HG03196 (cell line): ENCODE measurements at regions not wholly inside any gene's neighbourhood (a gene's known extent, or its start where the extent isn't known, plus 50 kb on each side); places are given as distances from the start of the nearest gene placed in this dataset.

ENCODE experiments used
- ATAC-seq: cut with Tn5 transposase; IDR thresholded peaks from one replicate; pipeline ENCODE4 v1.9.1; 2021; ENCODE audit not compliant: unreplicated experiment

DNA sequence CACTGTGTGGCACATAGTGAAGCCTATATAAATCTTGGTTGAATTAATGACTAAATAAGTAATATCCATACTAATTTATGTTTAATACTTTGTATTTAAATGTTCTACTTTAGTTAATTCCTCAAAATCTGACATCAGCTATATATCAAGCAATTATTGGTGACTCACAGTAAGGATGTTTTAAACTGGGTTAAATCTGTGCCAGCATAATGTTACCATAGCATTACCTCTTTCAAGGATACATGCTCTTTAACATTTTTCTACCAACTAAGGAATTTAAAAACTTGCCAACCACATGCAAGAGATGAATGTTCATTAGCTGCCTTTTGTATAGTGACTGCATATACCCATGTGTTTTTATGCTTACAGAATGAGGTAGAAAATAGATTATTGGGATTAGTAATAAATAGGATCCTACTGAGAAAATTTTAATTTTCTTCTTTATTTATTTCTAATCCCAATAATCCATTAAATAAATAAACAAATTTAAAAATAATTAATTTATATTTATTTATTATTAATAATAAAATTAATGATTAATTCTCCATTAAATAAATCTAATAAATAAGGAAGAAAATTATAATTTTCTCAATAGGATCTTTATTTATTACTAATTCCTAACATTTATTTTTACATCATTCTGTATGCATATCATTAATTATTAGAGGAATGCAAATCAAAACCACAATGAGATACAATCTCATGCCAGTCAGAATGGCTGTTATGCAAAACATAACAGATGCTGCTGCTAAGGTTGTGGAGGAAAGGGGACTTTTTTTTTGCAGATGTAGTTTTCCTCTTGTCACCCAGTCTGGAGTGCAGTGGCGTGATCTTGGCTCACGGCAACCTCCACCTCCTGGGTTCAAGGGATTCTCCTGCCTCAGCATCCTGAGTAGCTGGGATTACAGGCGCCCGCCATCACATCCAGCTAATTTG is 410.7 kb upstream of the DSEL start:
- ATAC-seq = no peak

- ATAC-seq = no peak
Observed at GRCh38 chr18:67924656-67925055, 408.1 kb upstream of the DSEL start.

GRCh38 chr18:67919316-67919715 is 402.8 kb upstream of the DSEL start:
- no peak for ATAC-seq

DNA sequence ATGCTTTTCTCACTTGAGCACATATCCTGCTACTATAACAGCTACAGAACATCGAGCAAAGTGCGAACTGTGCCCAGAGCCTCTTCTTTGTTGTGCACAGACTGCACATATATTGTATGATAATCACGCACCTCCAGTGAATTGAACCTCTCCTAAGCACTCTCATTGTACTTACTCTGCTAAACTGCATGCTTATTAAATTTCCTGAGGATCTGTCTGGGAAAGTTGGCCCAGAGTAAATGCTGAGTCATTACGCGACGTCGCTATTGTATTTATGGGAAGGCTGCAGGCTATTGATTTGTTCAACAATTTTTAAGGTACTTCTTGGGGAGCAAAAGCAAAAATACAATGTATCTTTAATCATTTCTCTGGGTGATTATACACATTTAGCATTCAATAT is 399.6 kb upstream of the DSEL start:
- no peak for ATAC-seq

GRCh38 chr18:67913040-67913439 is 396.5 kb upstream of the DSEL start:
- ATAC-seq = no peak

DNA sequence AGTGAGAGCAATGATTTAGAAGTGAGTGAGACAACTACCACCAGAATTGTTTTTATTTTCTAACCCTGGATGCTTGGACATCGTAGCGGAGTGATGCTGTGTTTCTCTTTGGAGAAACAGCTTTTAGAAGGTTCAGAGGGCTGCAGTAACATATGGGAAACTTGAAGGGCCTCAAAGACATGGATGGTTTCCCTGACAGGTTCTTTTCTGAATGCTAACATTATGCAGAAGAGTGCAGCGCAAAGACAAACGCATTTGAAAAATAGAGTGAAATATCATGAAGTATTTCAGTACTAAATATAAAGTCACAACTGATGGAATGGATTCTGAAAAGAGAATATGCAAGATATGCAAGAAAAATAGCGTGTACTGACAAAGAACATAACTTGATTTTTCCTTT is 385.1 kb upstream of the DSEL start:
- no peak for ATAC-seq

- ATAC-seq = no peak
Observed at GRCh38 chr18:67896451-67896850, 379.9 kb upstream of the DSEL start.

DNA sequence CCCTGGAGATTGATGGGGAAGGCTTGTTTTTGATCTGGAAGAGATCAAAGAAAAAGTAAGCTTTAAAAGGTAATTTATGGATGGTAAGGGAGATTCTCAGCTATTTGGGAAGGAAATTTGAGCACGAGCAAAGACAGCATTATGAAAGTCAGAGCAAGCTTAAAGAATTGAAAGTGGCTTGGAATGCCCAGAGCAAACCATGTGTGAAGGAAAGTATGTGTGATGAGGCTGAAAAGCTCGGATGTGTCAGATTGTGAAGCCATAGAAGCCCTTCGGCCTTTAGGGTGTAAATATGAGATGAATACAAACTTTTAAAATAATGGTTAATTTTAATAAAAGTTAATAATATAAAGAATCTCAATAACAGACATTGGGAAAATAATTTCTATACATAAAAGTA is 377.4 kb upstream of the DSEL start:
- ATAC-seq = no peak

- ATAC-seq = no peak
Observed at GRCh38 chr18:67876871-67877270, 360.4 kb upstream of the DSEL start.

- no peak for ATAC-seq
Observed at GRCh38 chr18:67875944-67876343, 359.4 kb upstream of the DSEL start.

GRCh38 chr18:67875060-67875459 is 358.5 kb upstream of the DSEL start:
- no peak for ATAC-seq

- ATAC-seq = no peak
Observed at GRCh38 chr18:67865400-67865799, 348.9 kb upstream of the DSEL start.

GRCh38 chr18:67864677-67865340 is 348.3 kb upstream of the DSEL start:
- no peak for ATAC-seq

DNA sequence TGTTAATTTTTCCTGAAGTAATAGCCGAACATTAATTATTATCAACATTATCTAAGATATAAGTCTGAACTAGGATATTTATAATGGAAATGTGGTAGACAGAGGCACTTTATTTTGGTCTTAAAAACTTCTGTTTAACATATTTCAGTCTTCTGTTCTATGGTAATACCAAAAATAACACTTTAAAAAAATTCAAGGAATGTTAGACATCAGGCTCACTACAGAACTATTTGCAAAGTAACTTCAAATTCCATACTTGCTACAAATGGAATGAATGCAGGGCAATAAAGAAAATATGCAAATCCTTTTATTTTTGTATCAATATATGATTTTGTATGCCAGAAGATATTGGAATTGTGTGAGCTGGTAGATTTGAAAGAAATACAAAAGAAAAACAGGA is 345.5 kb upstream of the DSEL start:
- ATAC-seq = no peak

GRCh38 chr18:67854340-67854739 is 337.8 kb upstream of the DSEL start:
- no peak for ATAC-seq

DNA sequence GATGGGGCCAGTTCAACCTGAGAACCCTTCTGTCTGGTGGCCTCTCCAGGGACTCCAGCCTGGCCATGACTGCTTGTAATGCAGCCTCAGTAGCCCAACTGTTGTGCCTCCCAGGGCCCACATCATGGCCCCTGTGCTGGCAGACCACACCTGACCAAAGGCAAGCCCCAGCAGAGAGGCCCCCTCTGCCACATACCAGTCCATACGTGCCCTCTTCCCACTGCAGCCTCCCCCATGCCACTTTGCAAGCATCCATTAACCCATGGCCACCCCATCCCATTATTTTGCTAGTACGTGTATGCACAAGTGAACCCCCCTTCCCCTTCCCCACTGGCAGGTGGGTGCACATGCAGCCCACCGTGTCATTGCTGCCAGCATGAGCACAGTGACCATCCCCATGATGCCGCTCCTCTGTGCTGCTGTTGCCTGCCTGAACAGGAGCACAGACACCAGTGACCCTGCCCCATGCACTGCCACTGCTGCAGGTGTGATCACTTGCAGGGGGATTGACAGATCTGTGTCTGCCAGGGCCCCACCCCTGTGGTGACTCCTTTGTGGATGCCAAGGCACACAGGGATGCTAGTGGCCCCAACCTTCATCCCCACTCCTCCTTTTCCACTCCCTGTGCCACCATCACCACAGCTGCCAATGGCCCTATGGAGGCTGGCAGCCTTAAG is 330.0 kb upstream of the DSEL start:
- ATAC-seq = no peak

- no peak for ATAC-seq
Observed at GRCh38 chr18:67845035-67845434, 328.5 kb upstream of the DSEL start.

DNA sequence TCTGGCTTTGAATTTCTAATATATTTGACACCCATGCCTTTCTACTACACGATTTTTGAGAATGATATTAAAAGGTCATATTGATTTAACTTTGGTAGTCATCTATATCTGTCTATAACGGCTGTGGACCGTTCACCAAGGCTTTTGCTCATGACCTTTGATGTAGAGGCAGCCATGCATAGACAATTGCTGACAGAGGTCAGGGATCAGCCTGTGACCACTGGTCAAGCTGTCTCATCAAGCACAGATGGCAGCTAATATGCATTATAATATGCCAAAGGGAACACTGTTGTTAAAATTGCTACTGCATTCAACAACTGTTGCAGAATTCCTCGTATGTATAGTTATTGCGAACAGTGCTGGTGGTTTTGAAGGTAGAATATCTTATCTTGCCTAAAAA is 323.9 kb upstream of the DSEL start:
- no peak for ATAC-seq

DNA sequence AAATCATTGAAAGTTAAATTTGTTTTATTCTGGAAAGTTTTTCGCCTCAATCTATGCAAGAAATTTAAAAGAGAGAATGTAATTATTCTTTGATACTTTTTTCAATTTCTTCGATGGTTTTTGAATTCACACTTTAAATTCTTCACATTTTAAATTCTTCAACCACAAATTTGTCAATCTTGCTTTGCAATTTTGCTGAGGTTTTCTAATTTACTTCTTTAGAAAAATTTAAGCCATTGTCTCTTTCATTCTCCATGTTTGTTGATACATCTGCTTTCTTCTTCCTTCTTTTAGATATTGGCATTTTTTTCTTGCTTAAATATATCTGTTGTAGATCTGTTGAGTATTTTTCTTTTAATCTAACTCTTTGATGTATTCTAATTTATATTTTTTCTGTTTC is 301.9 kb upstream of the DSEL start:
- no peak for ATAC-seq

GRCh38 chr18:67815280-67815679 is 298.8 kb upstream of the DSEL start:
- no peak for ATAC-seq

GRCh38 chr18:67813380-67814028 is 297.0 kb upstream of the DSEL start:
- no peak for ATAC-seq
